8988T (cell line): ENCODE measurements at regions not wholly inside any gene's neighbourhood (a gene's known extent, or its start where the extent isn't known, plus 50 kb on each side); places are given as distances from the start of the nearest gene placed in this dataset.
A peak's percentile ranks its signal among the peaks of the same experiment; 100 is the strongest.
"Not testable (repeated sequence)": the region's sequence is repeated elsewhere in the genome, so short reads cannot be mapped to it uniquely, and the experiment has no call there.

Experiments
- DNase-seq: peaks from one replicate; pipeline ENCODE4 v3.0.0; 2011

DNA sequence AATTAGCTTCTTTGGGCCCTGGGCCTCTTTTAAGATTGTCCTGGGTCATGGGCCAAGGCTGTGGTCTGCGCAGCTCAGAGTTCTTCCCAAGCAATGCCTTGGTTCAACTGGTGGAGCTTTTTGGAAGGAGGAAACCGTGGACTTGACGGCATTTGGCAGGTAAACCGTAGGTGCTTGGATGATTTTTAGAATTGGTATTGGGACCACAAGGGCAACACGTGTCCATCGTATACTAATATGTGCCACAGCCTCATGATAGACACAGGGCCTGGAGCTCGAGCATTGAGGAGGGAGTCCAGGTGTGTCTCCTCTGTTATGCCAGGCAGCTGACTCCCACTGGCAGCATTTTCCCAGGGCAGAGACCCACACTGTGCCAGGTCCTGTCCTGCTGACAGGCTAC lies 120.9 kb upstream of the PITX1 start:
- no peak for DNase-seq

DNA sequence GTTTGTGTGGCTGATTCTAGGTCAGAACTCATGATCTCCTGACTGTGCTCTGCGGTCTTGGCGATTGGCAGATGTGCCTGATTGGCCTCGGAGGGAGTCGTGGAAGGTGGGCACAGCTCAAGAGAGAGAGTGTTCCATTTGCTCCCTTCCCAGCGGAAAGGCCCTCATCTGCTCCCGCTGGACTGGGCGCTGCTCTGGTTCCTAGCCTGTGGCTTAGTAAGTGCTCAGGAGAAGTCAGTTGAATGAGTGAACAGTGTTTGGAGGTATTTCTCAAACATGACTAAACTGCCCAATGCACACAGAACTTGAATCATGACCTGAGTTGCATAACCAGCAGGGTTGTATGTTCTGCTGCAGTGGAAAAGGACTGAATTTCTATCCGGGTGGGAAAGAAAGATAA lies 120.2 kb upstream of the PITX1 start:
- DNase-seq, result no peak

DNA sequence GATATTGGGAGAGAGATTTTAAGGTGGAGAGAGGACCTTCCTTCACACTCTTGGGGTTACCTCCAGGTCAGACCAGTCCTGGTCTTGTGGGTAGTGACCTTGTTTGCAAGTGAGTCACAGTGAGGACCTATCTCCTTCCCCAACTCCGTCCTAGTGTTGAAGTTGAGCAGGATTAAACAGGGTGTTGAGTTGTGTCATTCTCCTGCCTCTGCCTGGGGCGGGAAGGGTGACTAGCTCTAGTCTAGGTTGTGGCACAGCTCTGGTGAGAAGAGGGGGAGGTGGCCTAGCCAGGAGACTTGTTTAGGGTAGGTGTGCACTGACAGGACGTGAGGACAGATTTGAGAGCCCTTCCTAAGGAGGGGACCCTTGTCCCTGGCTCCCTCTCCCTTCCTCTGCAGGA lies 119.6 kb upstream of the PITX1 start:
- no peak for DNase-seq

DNA sequence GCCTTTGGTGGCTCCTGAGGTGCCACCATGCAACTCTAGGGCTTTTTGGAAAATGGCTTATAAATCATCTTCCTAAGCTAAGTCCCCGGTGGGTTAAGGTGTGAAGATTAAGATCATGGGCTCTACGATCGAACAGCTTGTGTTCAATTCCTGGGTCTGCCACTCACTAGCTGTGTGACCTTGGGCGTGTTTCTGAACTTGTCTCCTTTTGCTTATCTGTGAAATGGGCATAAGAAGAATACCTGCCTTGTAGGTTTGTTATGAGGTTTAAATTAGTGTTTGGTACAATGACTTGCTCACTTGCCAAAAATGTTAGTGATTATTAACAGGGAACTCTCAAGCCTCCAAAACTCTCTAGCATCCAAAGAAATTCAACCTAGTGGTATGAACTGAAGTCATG lies 119.2 kb upstream of the PITX1 start:
- no peak for DNase-seq

DNA sequence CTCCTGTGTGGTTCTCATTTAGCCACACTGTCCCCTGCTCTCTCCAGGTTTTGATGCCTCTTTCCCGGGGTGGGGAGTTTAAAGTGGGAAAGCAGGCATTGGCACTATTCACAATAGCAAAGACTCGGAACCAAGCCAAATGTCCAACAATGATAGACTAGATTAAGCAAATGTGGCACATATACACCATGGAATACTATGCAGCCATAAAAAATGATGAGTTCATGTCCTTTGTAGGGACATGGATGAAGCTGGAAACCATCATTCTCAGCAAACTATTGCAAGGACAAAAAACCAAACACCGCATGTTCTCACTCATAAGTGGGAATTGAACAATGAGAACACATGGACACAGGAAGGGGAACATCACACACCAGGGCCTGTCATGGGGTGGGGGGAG lies 117.6 kb upstream of the PITX1 start:
- not testable (repeated sequence) for DNase-seq

DNA sequence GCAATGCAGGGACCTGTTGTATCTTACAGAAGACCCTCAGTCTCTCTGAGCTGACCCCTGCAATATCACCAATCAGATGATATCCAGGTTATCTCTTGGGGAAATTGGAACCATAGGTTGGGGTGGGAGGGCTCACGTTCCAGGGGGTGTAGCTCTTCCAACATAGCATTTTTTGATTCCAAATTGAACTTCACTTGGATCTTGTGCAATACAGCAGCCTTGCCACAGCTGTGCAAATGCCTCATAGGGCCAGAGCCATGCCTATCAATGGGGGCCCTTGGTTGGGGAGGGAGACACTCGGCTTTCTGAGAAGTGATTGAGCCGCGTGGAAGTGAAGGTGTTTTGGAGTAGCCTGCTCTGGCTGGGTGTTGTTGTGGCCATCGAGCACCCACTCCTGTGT lies 117.2 kb upstream of the PITX1 start:
- DNase-seq, result no peak

DNA sequence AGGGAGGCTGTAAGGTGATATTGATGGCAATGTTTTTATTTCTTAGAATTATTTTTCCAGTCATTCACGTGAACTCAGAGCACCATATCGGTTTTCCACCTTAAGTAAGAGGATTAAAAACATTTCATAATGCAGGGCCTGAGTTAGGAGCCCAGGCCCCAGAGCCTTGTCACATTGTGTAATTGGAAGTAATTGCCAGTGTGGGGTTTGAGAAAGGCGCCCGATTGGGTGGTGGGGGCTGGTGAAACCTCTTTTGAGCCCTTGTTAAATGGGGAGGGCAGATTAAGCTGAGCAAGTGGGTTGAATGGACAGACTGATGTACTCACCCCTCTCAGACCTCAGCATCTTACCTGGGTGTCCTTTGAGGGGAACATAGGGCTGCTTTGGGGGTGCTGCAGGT lies 116.7 kb upstream of the PITX1 start:
- DNase-seq, result no peak

DNA sequence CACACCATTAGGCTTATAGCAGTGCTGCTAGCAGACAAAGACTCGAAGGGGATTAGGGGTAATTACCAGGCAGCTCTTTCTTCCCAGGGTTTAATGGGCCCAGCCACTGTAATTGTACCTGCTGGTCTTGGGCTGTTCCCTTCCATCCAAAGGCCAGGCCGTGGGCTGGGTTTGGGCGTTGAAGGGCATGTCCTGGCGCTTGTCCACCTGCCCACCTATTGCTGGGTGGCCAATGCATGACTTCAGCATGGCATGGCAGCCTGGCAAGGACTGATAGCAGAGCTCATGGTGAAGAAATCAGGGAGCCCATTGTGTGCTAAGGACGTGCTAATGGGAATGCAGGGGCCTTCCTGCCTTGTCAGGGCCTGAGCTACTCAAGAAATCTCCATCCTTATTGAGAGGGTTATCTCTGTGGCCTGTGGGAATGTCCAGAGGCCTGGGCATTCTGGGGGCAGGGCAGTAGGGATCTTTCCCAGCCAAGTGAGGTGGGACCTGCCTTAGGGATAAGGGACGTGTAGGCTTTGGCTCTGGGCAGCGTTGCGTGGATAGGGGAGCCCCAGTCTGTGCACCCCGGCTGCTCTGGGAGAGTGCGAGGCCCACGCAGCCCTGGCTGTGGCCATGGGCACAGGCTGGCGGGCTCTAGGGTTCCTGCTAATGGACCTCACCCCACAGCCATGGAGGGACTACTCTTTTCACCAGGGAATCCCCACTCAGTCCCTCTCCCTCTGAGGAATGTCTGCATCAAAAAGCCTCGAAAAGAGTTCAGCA lies 116.1 kb upstream of the PITX1 start:
- no peak for DNase-seq

DNA sequence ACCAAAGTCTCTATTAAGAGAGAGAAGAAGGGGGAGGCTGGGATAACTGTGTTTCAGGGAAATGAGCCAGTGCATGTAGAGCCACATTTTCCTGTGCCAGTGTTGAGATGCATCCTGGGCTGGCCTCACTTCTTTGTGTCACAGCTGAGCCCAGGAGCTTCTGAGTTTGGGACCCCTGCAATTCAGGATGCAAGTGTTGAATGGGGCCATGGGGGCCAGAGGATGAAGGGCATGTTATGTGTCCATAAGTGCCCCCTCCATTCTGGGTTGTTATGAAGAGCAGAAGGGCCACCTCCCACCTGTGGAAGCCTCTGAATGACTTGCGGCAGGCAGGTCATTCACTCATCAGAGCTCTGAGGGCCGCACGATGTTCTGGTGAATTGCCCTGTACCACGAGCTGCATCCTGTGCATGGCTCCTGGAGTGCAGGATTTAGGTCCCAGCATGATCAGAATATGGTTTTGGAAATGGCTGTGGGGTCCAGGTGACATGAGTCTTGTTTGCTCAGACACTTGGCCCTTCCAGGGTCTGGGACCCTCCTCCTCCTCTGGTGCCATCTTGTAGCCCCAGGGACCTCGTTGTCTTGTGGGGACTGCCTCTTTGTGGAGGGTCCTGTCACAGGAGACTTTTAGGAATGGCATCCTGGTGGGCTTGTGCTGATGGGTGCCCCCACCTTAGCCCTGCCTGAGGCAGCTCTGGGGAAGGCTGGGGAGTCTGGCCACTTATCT lies 115.4 kb upstream of the PITX1 start:
- DNase-seq, result no peak

DNA sequence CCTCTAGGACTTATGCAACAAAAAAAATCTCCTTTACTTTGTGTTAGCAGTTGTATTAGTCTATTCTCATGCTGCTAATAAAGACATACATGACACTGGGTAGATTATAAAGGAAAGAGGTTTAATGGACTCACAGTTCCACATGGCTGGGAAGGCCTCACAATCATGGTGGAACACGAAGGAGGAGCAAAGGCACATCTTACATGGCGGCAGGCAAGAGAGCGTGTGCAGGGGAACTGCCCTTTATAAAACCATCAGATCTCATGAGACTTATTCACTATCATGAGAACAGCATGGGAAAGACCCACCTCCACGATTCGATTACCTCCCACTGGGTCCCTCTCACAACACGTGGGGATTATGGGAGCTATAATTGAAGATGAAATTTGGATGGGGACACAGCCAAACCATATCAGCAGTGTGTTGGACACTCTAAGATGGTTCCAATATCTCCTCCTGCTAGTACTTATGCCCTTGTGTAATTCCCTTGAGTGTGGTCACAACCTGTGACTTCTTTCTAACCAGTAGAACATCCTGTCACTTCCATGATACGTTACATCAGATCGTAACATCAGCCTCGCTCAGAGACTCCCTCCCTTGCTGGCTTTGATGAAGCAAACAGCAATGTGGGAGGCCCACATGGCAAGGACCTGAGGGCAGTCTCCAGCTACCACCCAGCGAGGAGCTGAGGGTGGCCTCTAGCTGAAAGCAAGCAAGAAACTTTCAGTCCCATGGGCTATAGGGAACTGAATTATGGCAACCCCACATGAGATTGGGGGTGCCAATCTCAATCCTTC lies 113.5 kb upstream of the PITX1 start:
- no peak for DNase-seq

DNA sequence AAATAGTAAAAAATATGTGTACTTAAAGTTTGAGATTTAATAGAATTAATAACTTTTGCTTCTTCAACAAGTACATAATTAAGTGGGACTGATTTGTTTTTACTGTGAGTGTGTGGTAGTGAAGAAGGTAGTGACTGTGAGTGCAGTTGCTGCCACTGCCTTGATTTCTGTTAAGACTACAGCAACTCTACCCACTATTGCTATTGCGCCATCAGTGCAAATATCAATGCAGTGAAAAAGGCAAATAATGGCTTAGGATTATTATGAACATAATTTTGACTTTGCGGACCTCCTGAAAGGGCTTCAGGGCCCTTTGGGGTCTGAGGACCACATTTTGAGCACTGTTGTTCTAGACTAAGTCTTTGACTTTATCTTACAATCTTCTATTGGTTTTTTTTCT lies 112.0 kb upstream of the PITX1 start:
- DNase-seq, result no peak

DNA sequence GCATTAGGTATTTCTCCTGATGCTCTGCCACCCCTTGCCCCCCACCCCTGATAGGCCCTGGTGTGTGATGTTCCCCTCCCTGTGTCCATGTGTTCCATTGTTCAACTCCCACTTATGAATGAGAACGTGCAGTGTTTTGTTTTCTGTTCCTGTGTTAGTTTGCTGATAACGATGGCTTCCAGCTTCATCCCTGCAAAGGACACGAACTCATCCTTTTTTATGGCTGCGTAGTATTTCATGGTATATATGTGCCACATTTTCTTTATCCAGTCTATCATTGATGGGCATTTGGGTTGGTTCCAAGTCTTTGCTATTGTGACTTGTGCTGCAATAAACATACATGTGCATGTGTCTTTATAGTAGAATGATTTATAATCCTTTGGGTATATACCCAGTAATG lies 109.7 kb upstream of the PITX1 start:
- not testable (repeated sequence) for DNase-seq

DNA sequence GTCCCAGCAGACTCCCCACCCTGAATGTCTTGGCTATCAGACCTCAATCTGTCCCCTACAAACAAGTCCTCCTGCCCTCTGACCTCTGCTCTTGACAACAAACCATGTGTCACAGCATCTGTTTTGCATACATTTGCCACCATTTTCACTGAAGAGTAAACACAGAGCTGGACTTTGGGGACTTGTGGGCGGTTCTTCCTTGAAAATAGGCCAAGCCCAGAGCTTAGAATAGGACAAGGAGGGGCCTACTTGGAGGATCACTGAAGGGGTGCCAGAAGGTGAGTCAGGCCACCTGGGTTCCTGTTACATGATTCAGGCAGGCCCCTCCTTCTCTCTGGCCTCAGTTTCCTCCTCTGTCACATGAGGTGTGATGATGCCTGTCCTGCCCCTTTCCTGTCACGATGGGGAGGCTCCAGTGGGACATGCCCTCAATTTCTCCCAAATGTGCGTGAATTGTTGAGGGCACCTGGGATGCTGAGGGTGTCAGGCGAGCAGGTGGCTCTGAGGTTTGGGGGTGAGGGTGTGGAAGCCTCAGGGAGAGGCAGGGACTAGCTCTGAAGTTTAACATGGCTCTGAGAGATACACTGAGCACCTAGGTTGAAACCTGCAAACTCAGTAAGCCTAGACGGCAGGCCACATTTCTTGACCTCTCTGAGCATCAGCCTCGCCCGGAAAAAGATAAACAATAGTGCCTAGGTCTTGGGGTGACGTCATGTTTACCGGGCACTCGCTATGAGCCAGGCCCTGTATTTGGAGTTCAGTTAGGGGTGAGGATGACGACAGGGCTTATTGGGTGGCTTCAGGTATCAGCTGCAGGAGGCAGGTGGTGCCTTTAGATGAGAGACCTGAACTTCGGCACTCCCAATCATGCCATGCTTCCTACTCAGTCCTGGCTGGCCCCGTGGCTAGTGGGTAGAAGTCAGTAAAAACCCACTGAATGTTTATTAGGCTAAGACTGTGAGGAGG lies 107.6 kb upstream of the PITX1 start:
- no peak for DNase-seq

DNA sequence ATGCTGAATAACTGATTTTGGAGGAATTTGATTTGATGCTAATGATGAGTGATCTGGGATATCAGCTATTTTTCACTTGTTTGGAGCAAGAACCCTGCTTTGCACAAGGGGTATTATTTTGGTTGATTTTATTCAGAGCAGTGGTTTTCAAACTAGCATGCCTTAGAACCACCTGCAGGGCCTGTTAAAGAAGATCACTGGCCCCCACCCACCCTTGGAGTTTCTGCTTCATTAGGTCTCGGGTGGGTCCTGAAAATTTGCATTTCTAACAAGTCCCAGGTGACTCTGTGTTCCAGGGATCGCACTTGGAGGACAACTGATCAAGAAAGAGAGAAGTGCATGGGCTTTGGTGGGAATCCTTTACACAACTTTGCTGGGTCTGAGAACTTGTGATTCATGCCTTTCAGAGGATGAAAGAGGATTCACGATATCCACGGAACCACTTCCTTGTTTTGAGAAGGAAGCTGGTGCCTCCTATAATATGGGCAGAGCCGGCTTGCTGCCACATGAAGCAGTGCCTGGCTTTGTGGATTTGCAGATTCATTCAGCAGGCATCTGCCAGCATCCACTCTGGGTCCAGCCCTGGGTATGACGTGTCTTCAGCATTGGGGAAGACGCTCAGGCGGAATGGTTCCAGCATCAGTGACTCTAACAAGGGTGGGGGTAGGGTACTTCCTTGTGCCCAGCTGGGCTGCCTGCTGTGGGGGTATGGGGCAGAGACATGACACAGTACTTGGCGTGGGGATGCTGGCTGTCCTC lies 106.6 kb upstream of the PITX1 start:
- DNase-seq, result no peak

DNA sequence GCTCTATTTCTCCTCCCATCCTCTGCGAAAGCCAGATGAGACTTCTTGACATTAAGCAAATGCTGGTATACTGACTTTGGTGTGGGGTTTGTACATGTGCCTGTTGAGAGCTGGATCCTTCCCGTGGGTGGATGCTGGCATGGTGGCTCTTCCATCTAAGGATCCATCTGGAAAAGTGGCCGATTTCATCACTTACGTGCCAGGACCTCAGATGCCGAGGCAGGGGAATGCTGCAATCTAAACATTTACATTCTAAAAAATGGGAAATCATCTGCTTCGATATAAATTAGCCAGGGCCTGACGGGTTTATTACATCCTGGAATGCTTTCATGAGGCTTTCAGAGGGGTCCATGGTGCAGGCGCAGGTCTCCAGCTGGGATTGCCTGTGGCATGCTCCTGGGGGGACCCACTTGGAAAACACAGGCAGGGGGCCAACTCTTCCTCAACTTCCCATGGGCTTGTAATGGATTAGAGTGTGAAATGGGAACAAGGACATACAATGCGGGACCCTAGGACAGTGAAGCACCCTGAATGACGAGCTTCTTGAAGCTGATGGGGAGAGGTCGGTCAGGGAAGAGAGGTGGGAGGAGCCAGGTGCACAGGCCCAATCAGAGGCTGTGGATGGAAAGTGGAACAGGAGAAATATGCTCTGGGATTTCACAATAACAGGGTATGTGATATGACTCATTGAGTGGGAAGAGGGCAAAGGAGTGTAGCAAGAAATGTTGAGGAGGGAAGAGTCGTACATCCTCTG lies 105.5 kb upstream of the PITX1 start:
- DNase-seq, result peak; percentile 41

DNA sequence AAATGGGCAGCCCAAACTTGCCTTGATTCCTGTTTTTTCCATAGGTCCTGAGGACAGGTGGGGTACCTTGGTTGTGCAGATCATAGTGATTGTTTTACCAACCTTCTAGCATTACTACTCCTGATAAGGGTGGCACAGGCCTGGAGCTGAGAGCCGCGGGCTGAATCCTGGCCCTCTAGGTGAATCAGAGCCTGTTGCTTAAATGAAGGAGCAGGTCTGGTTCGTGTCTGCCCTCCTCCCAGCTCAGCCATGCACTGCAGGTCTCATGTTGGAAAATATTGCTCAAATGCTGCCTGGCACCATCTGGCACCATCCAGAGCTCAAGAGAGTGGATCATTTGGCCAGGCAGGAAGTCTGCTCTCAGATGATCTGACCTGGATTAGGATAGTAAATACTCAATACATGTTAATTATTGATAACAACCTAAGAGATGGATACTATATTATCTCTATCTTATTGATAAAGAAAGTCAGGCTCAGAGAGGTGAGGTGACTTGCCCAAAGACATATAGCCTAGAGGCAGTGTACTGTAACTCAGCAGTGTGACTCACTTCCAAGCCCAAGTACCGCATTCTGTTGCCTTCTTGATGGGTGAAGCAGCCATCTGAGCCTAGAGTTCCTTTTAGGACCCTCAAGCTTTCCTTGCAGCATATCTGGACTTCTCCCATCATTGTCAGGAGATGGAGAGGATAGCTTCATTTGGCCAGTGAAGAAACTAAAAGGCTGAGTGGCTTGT lies 104.3 kb upstream of the PITX1 start:
- no peak for DNase-seq

DNA sequence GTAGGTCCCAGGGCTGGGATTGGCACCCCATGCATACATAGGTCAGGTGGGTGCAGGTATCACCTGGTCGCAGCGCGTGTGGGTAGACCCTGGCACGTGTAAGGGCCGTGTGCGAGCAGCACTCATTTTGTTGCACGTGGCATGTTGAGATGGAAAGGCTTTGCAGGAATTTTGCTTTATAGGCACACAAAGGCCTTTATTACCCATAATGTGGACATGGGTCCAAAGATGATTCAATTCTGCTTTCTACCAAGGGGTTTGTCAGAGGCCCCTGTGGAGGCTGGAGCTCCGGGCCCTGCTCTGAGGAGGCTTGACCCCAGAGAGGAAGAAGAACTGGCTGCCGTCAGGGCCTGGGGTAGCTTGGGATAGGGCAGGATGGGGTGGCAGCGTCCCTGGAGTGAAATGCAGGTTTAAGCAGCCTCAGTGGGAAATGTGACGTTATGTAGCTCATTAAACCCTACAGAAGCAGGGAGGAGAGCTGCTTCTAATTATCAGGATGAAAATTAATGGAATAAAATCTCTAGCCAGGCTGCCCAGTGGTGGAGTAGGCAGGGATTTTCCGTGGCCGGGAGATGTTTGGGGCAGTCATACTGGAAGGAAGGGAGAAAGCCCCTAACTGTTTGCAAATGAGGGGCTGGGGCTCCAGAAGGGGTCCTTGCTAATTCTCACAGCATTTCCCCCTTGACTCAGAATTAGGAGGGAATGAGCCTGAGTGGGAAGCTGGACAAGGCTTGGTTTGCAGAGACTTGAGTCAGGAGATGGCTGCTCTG lies 103.3 kb upstream of the PITX1 start:
- DNase-seq, result no peak

DNA sequence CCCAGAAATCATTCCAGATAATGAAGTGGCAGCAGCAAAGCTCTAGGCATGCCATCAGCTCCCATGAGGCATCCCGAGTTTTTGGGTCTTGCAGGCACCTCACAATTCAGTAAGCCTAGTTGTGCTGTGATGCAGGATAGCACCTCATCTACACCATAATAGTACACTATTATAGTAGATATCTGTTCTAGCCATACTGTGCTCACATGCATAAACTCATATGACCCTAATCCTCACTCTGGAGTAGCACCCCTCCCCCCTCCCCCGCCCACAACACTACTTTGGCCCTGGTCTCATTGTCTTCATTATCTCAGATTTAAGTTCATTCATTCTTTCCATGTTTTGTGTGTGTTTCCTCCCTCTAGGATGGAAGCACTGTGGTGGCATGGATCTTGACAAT lies 102.5 kb upstream of the PITX1 start:
- DNase-seq, result no peak

DNA sequence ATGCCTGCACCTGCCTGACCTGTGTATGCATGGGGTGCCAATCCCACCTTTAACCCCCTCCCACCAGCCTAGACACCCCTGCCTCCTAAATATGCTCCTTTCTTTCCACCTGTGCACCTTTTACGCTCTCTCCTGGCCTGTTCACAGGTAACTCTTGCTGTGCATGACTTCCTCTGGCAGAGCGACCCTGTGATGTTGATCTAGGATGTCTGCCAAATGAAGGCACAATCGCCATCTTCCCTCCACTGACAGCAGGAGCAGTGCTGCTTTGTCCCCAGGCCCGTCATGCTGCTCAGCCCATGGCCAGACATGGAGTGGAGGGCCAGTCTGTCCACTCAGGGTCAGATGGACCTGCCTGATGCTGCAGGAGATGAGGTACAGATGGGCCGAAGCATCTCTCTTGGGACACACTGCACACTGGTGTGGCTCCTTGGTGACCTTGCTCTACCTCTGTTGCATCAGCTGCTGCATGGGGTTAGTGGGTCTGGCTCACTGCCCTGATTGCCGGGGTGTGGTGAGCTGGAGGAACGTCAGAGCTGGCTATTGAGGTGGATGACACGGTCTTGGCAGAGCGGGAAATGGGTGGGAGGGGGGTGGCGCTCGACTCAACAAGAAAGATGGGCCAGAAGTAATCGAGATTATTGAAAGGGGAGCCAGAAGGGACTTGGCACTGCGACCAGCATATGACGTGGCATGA lies 101.7 kb upstream of the PITX1 start:
- DNase-seq, result no peak
